Uterus (tissue), 2 donors: ENCODE measurements at regions not wholly inside any gene's neighbourhood (a gene's known extent, or its start where the extent isn't known, plus 50 kb on each side); places are given as distances from the start of the nearest gene placed in this dataset.

ENCODE experiments used
- POLR2A ChIP-seq, 2 donors: fragments of 450-650 bp; IDR thresholded peaks; one replicate each; pipeline ENCODE4 v1.6.1; 2016; ENCODE audit warnings: antibody characterized with exemption in 2 of 2, mild to moderate bottlenecking in 1 of 2, moderate library complexity in 1 of 2
- TF ChIP-seq, protein P1 (sequence below), 4 experiments: fragments of 200-600 bp in 2 of 4; fragments of 450-650 bp in 2 of 4; sonication (generic) in 2 of 4; IDR thresholded peaks; one replicate each; pipeline ENCODE4 v1.5.1; 2016 to 2019; ENCODE audit warnings: antibody characterized with exemption in 4 of 4, mild to moderate bottlenecking in 2 of 4, moderate library complexity in 1 of 4

DNA sequence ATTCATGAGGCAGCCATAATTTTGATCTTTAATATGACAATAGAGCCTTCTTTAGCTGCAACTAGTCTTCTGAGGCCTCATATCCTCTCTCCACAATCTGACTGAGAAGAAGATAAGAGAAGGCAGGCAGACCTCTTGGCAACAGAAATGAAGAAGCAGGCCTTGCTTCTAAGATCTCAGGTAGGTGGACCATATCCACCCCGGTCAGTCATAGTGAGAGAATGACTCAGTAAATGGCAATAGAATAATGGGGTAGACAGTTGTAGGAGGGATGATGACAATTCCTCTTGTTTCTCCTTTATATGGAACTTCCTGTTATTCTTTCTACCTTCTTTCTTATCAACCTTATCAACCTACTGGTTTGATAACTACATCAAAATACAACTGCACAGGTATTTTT lies 246.7 kb upstream of the G2E3 start:
- TF ChIP-seq, protein P1, sequence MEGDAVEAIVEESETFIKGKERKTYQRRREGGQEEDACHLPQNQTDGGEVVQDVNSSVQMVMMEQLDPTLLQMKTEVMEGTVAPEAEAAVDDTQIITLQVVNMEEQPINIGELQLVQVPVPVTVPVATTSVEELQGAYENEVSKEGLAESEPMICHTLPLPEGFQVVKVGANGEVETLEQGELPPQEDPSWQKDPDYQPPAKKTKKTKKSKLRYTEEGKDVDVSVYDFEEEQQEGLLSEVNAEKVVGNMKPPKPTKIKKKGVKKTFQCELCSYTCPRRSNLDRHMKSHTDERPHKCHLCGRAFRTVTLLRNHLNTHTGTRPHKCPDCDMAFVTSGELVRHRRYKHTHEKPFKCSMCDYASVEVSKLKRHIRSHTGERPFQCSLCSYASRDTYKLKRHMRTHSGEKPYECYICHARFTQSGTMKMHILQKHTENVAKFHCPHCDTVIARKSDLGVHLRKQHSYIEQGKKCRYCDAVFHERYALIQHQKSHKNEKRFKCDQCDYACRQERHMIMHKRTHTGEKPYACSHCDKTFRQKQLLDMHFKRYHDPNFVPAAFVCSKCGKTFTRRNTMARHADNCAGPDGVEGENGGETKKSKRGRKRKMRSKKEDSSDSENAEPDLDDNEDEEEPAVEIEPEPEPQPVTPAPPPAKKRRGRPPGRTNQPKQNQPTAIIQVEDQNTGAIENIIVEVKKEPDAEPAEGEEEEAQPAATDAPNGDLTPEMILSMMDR (IDR thresholded peaks at IDR 0.05), result no peak
- TF ChIP-seq POLR2A (IDR thresholded peaks at IDR 0.05), result no peak
